Activated T-helper 1 cell treated with anti-CD3 and anti-CD28 coated beads, Interleukin-2, amount 50 U/mL, for 16 hours (primary cell): ENCODE measurements at regions not wholly inside any gene's neighbourhood (a gene's known extent, or its start where the extent isn't known, plus 50 kb on each side); places are given as distances from the start of the nearest gene placed in this dataset.
"Not testable (repeated sequence)": the region's sequence is repeated elsewhere in the genome, so short reads cannot be mapped to it uniquely, and the experiment has no call there.

ENCODE experiments used
- DNase-seq, 2 donors: peaks; one replicate each; pipeline ENCODE4 v3.0.0-alpha.2; 2020; ENCODE audit warnings: low read depth in 1 of 2, low spot score in 1 of 2

- DNase-seq = no peak
These were observed 111.3 kb upstream of the SMURF2 start for GRCh38 chr17:64773386-64773835.

- no peak for DNase-seq
These were observed 110.8 kb upstream of the SMURF2 start for GRCh38 chr17:64772845-64773299.

- DNase-seq = no peak
These were observed 110.1 kb upstream of the SMURF2 start for GRCh38 chr17:64771980-64772844.

GRCh38 chr17:64769712-64770111, 107.6 kb upstream of the SMURF2 start:
- no peak for DNase-seq

- no peak for DNase-seq
These were observed 105.3 kb upstream of the SMURF2 start for GRCh38 chr17:64767269-64767997.

- no peak for DNase-seq
These were observed 103.2 kb upstream of the SMURF2 start for GRCh38 chr17:64765191-64765889.

- DNase-seq = no peak
These were observed 89.0 kb upstream of the SMURF2 start for GRCh38 chr17:64750891-64751677.

GRCh38 chr17:64750478-64750877, 88.4 kb upstream of the SMURF2 start:
- DNase-seq = no peak

- DNase-seq = no peak
These were observed 87.2 kb upstream of the SMURF2 start for GRCh38 chr17:64749306-64749705.

GRCh38 chr17:64747938-64748540, 85.9 kb upstream of the SMURF2 start:
- DNase-seq = no peak

GRCh38 chr17:64742326-64742725, 80.2 kb upstream of the SMURF2 start:
- no peak for DNase-seq

- not testable (repeated sequence) for DNase-seq
These were observed 79.8 kb upstream of the SMURF2 start for GRCh38 chr17:64741916-64742315.

- no peak for DNase-seq
These were observed 79.0 kb upstream of the SMURF2 start for GRCh38 chr17:64741038-64741641.

GRCh38 chr17:64739316-64740058, 77.4 kb upstream of the SMURF2 start:
- no peak for DNase-seq

- DNase-seq = peak in 1 of 2 donors; percentile 22
These were observed 74.8 kb upstream of the SMURF2 start for GRCh38 chr17:64736804-64737492.

GRCh38 chr17:64732336-64733006, 70.4 kb upstream of the SMURF2 start:
- DNase-seq = no peak

- not testable (repeated sequence) for DNase-seq
These were observed 67.9 kb upstream of the SMURF2 start for GRCh38 chr17:64730023-64730422.

- DNase-seq = no peak
These were observed 67.1 kb upstream of the SMURF2 start for GRCh38 chr17:64729201-64729600.
